Ishikawa (cell line): ENCODE measurements at regions not wholly inside any gene's neighbourhood (a gene's known extent, or its start where the extent isn't known, plus 50 kb on each side); places are given as distances from the start of the nearest gene placed in this dataset.

Source experiments
- EP300 ChIP-seq: IDR thresholded peaks from 2 replicates; pipeline ENCODE4 v1.6.1; 2012; ENCODE audit warnings: borderline replicate concordance
- FOXM1 ChIP-seq: IDR thresholded peaks from 2 replicates; pipeline ENCODE4 v1.6.1; 2012; ENCODE audit warnings: low read depth, borderline replicate concordance
- MAX ChIP-seq: IDR thresholded peaks from 2 replicates; pipeline ENCODE4 v1.6.1; 2012
- RAD21 ChIP-seq: IDR thresholded peaks from 2 replicates; pipeline ENCODE4 v1.6.1; 2012; ENCODE audit warnings: low read depth
- REST ChIP-seq: IDR thresholded peaks from 2 replicates; pipeline ENCODE4 v1.6.1; 2012; ENCODE audit warnings: low read depth, mild to moderate bottlenecking
- TAF1 ChIP-seq: IDR thresholded peaks from 2 replicates; pipeline ENCODE4 v1.6.1; 2012; ENCODE audit warnings: low read depth, mild to moderate bottlenecking
- TCF12 ChIP-seq: IDR thresholded peaks from 2 replicates; pipeline ENCODE4 v1.6.1; 2012; ENCODE audit warnings: low read depth
- TEAD4 ChIP-seq: IDR thresholded peaks from 2 replicates; pipeline ENCODE4 v1.6.1; 2012
- YY1 ChIP-seq: IDR thresholded peaks from 2 replicates; pipeline ENCODE4 v1.6.1; 2012; ENCODE audit warnings: low read depth
- ZBTB7A ChIP-seq: IDR thresholded peaks from 2 replicates; pipeline ENCODE4 v1.6.1; 2012; ENCODE audit warnings: low read depth

GRCh38 chr22:47401976-47402770 is 639.7 kb downstream of the TBC1D22A start:
- TF ChIP-seq RAD21 = no peak
- TF ChIP-seq TAF1 = no peak
- TF ChIP-seq REST = no peak
- no peak for TF ChIP-seq FOXM1
- no peak for TF ChIP-seq YY1
- no peak for TF ChIP-seq EP300
- TF ChIP-seq TEAD4 = no peak
- no peak for TF ChIP-seq TCF12
- TF ChIP-seq MAX = no peak
- no peak for TF ChIP-seq ZBTB7A
